Neural cell (in vitro differentiated cells): ENCODE measurements at regions not wholly inside any gene's neighbourhood (a gene's known extent, or its start where the extent isn't known, plus 50 kb on each side); places are given as distances from the start of the nearest gene placed in this dataset.

ENCODE experiments used
- EP300 ChIP-seq: fragments of 450-650 bp; conservative IDR thresholded peaks from 2 replicates; pipeline ENCODE4 v1.6.1; 2014; ENCODE audit warnings: antibody characterized with exemption, mild to moderate bottlenecking, moderate library complexity; ENCODE audit not compliant: poor library complexity, severe bottlenecking
- EZH2 ChIP-seq: fragments of 200-600, 300-800 bp; shearing (Covaris generic), sonication (generic); IDR thresholded peaks from 2 replicates; pipeline ENCODE4 v1.6.1; 2014; ENCODE audit warnings: antibody characterized with exemption, low read length, borderline replicate concordance, mild to moderate bottlenecking; ENCODE audit not compliant: insufficient read depth, poor library complexity, severe bottlenecking
- MXI1 ChIP-seq: fragments of 450-650 bp; conservative IDR thresholded peaks from 2 replicates; pipeline ENCODE4 v1.6.1; 2014; ENCODE audit warnings: antibody characterized with exemption, mild to moderate bottlenecking; ENCODE audit not compliant: poor library complexity, severe bottlenecking
- POLR2AphosphoS5 ChIP-seq: IDR thresholded peaks from 2 replicates; pipeline ENCODE4 v1.6.1; 2012
- TAF1 ChIP-seq: IDR thresholded peaks from 2 replicates; pipeline ENCODE4 v1.6.1; 2012; ENCODE audit warnings: low read depth
- TF ChIP-seq, protein P1 (sequence below): fragments of 450-650 bp; IDR thresholded peaks from 2 replicates; pipeline ENCODE4 v1.5.1; 2014; ENCODE audit warnings: antibody characterized with exemption, mild to moderate bottlenecking, moderate library complexity; ENCODE audit not compliant: poor library complexity, severe bottlenecking

DNA sequence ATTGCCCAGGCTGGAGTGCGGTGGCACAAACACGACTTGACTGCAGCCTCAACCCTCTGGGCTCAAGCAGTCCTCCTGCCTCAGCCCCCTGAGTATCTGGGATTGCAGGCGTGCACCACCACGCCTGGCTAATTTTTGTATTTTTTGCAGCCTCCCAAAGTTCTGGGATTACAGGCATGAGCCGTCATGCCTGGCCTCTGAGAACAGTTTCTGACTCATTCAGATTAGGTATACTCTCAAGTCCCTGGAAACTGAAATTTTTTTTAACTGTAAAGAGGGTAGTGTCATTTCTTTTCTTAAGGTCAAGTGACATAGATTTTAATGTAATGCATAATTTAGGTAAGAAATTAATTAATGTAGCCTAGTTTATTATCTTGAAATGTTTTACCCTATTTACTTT lies 104.7 kb downstream of the SEPTIN7 start:
- no peak for TF ChIP-seq POLR2AphosphoS5
- TF ChIP-seq, protein P1, sequence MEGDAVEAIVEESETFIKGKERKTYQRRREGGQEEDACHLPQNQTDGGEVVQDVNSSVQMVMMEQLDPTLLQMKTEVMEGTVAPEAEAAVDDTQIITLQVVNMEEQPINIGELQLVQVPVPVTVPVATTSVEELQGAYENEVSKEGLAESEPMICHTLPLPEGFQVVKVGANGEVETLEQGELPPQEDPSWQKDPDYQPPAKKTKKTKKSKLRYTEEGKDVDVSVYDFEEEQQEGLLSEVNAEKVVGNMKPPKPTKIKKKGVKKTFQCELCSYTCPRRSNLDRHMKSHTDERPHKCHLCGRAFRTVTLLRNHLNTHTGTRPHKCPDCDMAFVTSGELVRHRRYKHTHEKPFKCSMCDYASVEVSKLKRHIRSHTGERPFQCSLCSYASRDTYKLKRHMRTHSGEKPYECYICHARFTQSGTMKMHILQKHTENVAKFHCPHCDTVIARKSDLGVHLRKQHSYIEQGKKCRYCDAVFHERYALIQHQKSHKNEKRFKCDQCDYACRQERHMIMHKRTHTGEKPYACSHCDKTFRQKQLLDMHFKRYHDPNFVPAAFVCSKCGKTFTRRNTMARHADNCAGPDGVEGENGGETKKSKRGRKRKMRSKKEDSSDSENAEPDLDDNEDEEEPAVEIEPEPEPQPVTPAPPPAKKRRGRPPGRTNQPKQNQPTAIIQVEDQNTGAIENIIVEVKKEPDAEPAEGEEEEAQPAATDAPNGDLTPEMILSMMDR = no peak
- TF ChIP-seq EP300 = no peak
- no peak for TF ChIP-seq MXI1
- no peak for TF ChIP-seq TAF1
- TF ChIP-seq EZH2 = no peak
